SHP77 treated with DMSO at 0.1 percent for 48 hours (cell line): ENCODE measurements at regions not wholly inside any gene's neighbourhood (a gene's known extent, or its start where the extent isn't known, plus 50 kb on each side); places are given as distances from the start of the nearest gene placed in this dataset.
"Not testable (repeated sequence)": the region's sequence is repeated elsewhere in the genome, so short reads cannot be mapped to it uniquely, and the experiment has no call there.

Experiments
- DNase-seq: peaks from one replicate; lab custom pipeline; 2025; lab: John Stamatoyannopoulos, UW

- no peak for DNase-seq
Measured at GRCh38 chr2:64743739-64744330, 90.1 kb upstream of the SERTAD2 start.

DNA sequence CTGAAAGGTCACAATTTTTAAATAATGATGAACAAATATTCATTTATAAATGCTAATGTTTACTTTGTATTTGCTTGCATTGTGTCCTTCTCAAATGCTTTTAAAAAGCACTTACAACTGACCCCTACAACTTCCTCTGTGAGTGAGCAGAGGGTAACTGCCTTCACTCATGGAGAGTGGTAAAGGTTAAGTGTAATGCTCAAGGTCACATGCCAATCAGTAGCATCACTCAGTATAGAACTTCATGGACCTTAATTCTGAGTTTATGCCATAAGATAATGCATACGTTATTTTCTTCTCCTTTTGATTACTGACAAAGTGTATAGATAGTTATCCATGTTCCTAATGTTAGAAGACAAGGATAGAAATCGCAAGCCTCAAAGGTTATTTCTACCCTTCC is 91.8 kb upstream of the SERTAD2 start:
- no peak for DNase-seq

- not testable (repeated sequence) for DNase-seq
Measured at GRCh38 chr2:64747690-64748091, 94.0 kb upstream of the SERTAD2 start.

DNA sequence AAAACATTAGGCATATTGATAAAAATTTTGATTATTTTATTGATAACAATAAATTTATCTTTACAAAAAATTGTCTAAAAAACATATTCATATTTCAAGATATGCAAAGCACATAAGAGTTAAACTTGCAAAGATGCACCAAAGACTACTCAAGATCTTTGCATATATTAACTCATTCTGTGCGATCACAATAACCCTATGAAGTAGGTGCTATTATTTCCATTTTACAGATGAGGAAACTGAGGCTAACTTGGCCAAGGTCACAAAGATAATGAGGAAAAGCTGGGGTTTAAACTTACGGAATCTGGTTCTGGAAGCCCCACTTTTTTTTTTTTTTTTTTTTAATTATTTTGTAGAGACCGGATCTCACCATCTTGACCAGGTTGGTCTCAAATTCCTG is 94.4 kb upstream of the SERTAD2 start:
- DNase-seq = no peak

DNA sequence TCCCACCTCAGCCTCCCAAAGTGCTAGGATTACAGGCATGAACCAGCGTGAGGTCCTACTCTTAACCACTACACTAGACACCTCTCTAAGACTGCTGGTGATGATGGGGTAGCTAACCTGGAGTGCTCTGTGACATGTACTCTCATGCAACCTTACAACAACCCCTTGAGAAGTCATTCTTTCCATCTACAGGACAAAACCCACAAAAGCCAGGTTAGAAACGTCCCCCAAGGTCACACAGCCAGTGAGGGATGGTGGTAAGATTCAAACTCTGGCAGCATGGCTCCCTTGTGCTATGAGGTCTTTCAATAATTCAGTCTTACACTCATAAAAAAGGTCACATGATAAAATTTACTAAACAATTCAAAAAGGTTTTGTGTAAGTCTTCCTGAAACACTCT is 94.8 kb upstream of the SERTAD2 start:
- DNase-seq = peak; percentile 19

DNA sequence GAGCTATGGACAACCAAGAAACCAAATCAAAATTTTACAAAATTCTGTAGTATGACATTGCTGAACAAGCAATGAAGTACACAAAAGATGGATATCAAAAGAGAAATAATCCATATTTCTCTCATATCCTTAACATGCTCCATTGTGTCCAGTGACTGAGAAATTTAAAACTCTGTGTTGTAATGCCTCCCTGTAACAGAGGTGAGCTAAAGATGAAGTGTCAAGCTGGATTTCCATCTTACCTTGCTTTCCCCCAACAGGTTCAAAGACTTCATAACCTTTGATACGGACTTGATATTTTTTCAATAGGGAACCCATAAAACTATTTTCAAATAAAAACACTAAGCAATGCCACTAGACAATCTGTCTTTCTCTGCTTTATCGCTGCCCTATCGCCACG is 95.7 kb upstream of the SERTAD2 start:
- DNase-seq = no peak

DNA sequence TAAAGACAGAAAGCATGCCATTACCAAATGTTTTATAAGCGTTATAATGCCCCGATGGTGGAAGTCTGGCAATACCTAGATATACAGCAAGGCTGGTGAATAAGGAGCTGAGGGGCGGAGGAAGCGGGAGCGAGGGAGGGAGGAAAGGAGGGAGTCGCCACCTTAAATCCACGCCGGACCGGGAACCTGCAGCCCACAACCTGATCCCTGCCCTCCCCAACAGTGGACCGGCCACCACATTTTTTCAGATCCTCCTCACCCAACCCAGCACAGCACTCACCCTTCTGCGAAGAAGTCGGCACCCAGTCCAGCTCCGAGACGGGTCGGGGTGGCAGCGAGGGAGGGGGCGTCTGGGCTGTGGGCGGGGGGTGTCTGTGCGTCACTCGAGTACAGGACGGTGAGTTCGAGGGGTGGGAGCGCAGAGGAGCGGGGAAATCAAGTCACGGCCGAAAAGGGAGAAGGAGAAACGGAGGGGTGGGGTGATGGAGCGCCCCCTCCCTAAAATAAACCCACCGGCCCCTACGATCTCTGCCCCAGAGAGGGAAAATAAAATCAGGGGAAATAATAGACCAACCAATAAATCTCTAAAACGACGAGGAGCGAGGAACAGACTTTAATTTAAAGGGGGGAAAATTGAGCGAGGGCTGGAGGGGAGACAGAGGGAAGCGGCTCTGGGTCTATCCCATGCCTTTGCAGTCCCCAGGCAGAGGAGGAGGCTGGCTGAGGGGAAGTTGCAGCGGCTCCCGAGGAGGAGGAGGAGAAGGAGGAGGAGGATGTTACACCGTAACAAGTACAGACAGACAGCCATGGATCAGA is 96.5 kb upstream of the SERTAD2 start:
- DNase-seq = no peak

DNA sequence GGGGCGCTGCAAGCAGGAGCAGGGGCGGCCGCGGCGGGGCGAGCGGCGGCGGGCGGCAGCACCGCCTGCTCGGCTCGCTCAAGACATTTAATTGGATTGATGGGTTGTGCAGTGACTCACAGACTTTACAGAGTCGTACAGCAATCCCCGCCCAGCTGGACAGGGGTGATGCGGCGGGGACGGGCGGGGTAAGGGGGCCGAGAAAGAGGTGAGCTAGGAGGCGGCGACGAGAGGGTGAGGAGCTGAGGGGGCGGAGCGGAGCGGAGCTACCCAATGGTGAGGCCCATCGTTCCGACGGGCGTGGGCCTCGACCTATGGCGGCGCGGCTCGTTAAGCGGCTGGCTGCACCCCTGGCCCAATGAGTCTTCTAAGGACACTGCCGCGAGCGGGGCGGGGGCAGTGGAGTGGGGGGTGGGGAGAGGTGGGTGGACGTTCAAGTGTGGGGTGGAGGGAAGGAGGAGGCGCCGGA is 97.1 kb upstream of the SERTAD2 start:
- peak; percentile 99 for DNase-seq

DNA sequence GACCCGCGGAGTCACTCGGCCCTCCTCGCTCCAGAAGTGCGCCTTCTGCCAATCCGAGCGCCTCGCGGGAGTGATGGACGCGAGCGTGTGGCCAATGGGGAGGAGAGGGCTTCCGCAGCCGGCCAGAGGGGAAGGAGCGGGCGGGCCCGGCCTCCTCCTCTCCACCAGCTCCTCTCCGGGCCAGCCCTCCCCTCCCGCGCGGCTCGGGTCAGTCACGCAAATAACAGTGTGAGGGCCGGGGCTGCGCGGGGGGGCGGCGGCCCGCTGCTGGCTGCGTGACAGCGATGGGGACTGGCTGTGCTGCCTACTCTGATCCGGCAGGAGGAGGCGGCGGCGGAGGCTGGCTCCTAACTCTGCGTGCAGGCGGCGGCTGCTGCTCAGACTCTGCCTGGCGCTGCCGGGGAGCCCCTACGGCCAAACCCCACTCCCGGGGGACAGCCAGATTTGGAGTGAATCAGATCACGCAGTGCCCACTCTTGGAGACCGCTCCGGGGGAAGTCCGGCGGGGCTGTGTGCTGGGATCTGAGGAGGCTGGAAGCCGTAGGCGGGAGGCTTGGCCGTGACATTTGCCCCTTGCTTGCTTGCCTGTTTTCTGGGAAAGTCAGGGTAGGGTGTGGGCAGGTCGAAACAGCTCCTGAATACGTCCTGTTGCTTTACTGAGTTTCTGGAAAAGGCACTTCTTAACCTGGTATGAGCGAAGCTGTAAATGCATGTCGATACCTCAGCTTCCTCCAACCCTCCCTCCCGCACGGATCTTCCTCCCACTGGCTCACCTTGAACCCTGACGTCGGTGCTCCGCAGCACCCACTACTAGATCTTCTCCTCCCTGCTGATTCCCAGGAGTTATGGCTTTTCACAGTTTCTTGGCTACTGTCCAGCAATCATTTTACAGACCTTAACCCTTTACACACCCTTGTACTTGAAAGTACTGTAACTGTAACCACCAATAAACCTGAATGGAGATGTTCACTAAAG is 97.9 kb upstream of the SERTAD2 start:
- DNase-seq = peak; percentile 99

GRCh38 chr2:64753399-64753798 is 99.7 kb upstream of the SERTAD2 start:
- no peak for DNase-seq

DNA sequence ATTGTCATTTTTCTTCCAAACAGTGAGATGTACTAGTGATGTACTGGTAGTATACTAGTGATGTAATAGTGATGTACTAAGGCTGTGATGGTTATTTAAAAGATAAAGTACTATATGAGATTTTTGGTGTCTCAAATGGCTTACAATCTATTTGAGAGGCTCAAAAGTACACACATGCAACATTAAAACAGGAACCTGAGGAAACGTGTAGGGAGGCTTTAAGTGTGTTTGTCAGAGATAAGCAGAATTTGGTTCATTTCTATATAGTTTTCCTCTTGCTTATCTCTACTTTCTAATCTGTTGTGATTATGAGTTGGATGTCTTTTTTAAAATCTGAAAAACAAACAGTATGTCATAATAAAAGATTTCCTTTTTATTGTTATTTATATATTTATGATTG is 100.9 kb upstream of the SERTAD2 start:
- no peak for DNase-seq

GRCh38 chr2:64757126-64757525 is 103.4 kb upstream of the SERTAD2 start:
- no peak for DNase-seq

GRCh38 chr2:64760128-64760527 is 106.4 kb upstream of the SERTAD2 start:
- DNase-seq = no peak

DNA sequence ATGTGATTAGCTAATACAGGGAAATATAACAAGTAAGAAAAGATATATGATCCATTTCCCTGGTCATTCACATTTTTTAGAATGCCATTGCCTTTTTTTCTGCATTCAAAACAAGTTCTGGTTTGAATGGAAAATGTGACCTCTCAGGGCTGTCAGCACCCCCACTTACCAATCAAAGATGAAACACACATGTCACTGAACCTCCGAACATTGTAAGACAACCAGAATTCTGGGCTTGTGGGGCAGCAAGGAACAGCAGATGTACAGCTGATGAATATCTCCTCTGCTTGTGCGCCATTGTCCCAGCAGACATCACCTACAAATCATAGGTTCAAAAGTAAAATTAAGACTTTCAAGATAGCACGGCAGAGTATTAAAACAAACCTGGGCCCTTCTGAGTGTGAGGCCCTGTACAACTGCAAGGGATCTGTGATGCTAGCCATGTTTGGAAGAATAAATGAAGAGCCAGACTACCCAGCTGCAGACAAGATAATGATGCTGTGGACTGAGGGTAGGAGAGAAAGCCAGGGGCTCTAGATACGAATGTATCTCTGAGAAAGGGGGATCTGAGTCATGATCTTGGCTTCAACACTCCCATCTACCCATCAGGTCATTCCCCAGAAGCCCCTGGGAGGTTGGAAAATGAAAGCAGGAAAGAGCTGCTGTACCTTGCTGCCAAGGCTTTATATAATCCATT is 108.7 kb upstream of the SERTAD2 start:
- no peak for DNase-seq

GRCh38 chr2:64763126-64763525 is 109.4 kb upstream of the SERTAD2 start:
- DNase-seq = no peak

DNA sequence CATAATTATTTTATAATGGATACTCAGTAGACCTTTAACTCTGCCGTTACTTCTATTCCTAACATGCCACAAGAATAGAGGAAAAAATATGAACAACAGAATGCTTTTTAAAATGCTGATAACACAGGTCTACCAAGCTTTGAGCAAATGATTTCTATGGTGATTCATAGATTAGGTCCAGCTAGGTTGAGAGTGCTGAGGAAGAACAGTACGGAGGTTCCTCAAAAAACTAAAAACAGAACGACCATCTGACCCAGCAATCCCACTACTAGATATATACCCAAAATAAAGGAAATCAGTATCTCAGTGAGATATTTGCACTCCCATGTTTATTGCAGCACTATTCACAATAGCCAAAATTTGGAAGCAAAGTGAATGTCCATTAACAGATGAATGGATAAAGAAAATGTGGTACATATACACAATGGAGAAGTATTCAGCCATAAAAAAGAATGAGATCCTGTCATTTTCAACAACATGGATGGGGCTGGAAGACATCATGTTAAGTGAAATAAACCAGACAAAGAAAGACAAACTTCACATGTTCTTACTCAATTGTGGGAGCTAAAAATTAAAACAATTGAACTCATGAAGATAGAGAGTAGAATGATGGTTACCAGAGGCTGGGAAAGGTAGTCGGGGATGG is 111.6 kb upstream of the SERTAD2 start:
- no peak for DNase-seq

GRCh38 chr2:64766841-64767669 is 113.3 kb upstream of the SERTAD2 start:
- DNase-seq = no peak

- DNase-seq = peak; percentile 90
Measured at GRCh38 chr2:64767670-64768468, 114.2 kb upstream of the SERTAD2 start.

DNA sequence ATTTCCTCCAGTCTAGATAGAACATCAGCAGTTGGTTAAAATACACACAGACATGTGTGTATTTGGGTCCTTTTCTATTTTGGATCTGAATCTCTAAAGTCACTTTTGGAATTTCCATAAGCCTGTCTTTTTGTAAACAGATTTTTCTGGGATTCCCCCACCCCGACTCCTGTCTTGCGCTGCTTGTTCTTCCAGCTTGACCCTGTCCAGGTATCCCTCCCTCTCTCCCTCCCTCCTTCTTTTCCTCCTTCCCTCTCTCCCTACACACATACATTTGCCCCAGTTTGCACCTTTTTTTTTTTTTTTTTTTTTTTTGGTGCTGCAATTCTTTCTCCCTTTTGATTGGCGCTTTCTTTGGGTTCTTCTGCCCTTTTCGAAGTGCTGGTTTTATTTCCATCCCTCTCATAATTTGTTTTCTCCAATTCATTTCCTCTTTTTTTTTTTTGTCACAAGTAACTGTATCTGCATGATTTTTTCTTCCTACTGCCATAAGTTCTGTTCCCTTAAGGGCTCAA is 114.8 kb upstream of the SERTAD2 start:
- DNase-seq = no peak
